WTC11 (cell line): ENCODE measurements at regions not wholly inside any gene's neighbourhood (a gene's known extent, or its start where the extent isn't known, plus 50 kb on each side); places are given as distances from the start of the nearest gene placed in this dataset.

Experiments
- ATAC-seq: fragments of 200-7000 bp; cut with Tn5 transposase; 2 replicates; pipeline ENCODE4 v1.10.0; 2021; ENCODE audit warnings: mild to moderate bottlenecking, moderate library complexity
- CTCF ChIA-PET: fragments of 300-600 bp; sonication (Branson Sonifier 250); formaldehyde crosslinking; loops from one replicate; lab custom pipeline; 2021; ENCODE audit warnings: antibody characterized with exemption; lab: Charles Lee
- POLR2A ChIA-PET: fragments of 350-600 bp; sonication (Branson Sonifier 250); formaldehyde crosslinking; loops from one replicate; lab custom pipeline; 2021; ENCODE audit warnings: antibody characterized with exemption; lab: Charles Lee
- DNase-seq: peaks from one replicate; pipeline ENCODE4 v3.0.0; 2021; ENCODE audit warnings: low spot score
- H3K27ac Mint-ChIP-seq: 2 replicates; pipeline ENCODE4 v1.8.0; 2021; ENCODE audit warnings: mixed read lengths
- H3K27me3 Mint-ChIP-seq: 2 replicates; pipeline ENCODE4 v1.8.0; 2021; ENCODE audit warnings: low read depth, mild to moderate bottlenecking, moderate library complexity, mixed read lengths
- H3K36me3 Mint-ChIP-seq: 2 replicates; pipeline ENCODE4 v1.8.0; 2021; ENCODE audit warnings: mixed read lengths
- H3K4me1 Mint-ChIP-seq: 2 replicates; pipeline ENCODE4 v1.8.0; 2022; ENCODE audit warnings: mixed read lengths
- H3K4me3 Mint-ChIP-seq: 2 replicates; pipeline ENCODE4 v1.8.0; 2021; ENCODE audit warnings: mild to moderate bottlenecking, moderate library complexity, mixed read lengths
- H3K9me3 Mint-ChIP-seq: 2 replicates; pipeline ENCODE4 v1.8.0; 2021; ENCODE audit warnings: mixed read lengths
- AFF4 ChIP-seq: sonication (generic); formaldehyde crosslinking; IDR thresholded peaks from 2 replicates; pipeline ENCODE4 v1.8.1; 2023; ENCODE audit warnings: mild to moderate bottlenecking, missing genetic modification reagents, borderline replicate concordance
- ARID4B ChIP-seq: sonication (generic); formaldehyde crosslinking; IDR thresholded peaks from 2 replicates; pipeline ENCODE4 v1.8.0; 2023; ENCODE audit warnings: missing genetic modification reagents, mild to moderate bottlenecking, borderline replicate concordance
- ATF1 ChIP-seq: sonication (generic); formaldehyde crosslinking; IDR thresholded peaks from 2 replicates; pipeline ENCODE4 v1.8.1; 2023; ENCODE audit warnings: mild to moderate bottlenecking, moderate library complexity, missing genetic modification reagents
- CDX4 ChIP-seq: fragments of 250-450 bp; sonication (Bioruptor Pico); IDR thresholded peaks from 2 replicates; pipeline ENCODE4 v1.9.0; 2021; ENCODE audit warnings: moderate library complexity, mild to moderate bottlenecking, inconsistent platforms, borderline replicate concordance
- CREB1 ChIP-seq: sonication (generic); formaldehyde crosslinking; IDR thresholded peaks from 2 replicates; pipeline ENCODE4 v1.8.0; 2023; ENCODE audit warnings: mild to moderate bottlenecking, missing genetic modification reagents
- CREM ChIP-seq: sonication (generic); formaldehyde crosslinking; IDR thresholded peaks from 2 replicates; pipeline ENCODE4 v1.8.1; 2022; ENCODE audit warnings: mild to moderate bottlenecking, missing genetic modification reagents, moderate library complexity
- FOXK1 ChIP-seq: sonication (generic); formaldehyde crosslinking; IDR thresholded peaks from 2 replicates; pipeline ENCODE4 v1.8.0; 2022; ENCODE audit warnings: mild to moderate bottlenecking, moderate library complexity, missing genetic modification reagents
- GRHL2 ChIP-seq: fragments of 250-450 bp; sonication (Bioruptor Pico); IDR thresholded peaks from 2 replicates; pipeline ENCODE4 v1.8.0; 2022; ENCODE audit warnings: mild to moderate bottlenecking, moderate library complexity; ENCODE audit not compliant: insufficient replicate concordance, severe bottlenecking
- IRF1 ChIP-seq: sonication (generic); formaldehyde crosslinking; IDR thresholded peaks from 2 replicates; pipeline ENCODE4 v1.8.0; 2023; ENCODE audit warnings: missing genetic modification reagents
- JAZF1 ChIP-seq: fragments of 250-450 bp; sonication (Bioruptor Pico); IDR thresholded peaks from 2 replicates; pipeline ENCODE4 v1.9.0; 2021; ENCODE audit warnings: moderate library complexity, mild to moderate bottlenecking, inconsistent platforms
- MXD4 ChIP-seq: fragments of 250-450 bp; sonication (Bioruptor Pico); IDR thresholded peaks from 2 replicates; pipeline ENCODE4 v1.8.0; 2021; ENCODE audit warnings: mild to moderate bottlenecking, moderate library complexity, borderline replicate concordance
- NFE2L1 ChIP-seq: sonication (generic); formaldehyde crosslinking; IDR thresholded peaks from 2 replicates; pipeline ENCODE4 v1.8.1; 2023; ENCODE audit warnings: missing genetic modification reagents
- TEAD1 ChIP-seq: sonication (generic); formaldehyde crosslinking; IDR thresholded peaks from 2 replicates; pipeline ENCODE4 v1.8.0; 2022; ENCODE audit warnings: mild to moderate bottlenecking, missing genetic modification reagents
- TEAD4 ChIP-seq: sonication (generic); formaldehyde crosslinking; IDR thresholded peaks from 2 replicates; pipeline ENCODE4 v1.8.0; 2022; ENCODE audit warnings: mild to moderate bottlenecking, missing genetic modification reagents
- USF1 ChIP-seq: sonication (generic); formaldehyde crosslinking; IDR thresholded peaks from 2 replicates; pipeline ENCODE4 v1.8.0; 2022; ENCODE audit warnings: mild to moderate bottlenecking, missing genetic modification reagents
- ZNF219 ChIP-seq: sonication (generic); formaldehyde crosslinking; IDR thresholded peaks from 2 replicates; pipeline ENCODE4 v1.8.0; 2023; ENCODE audit warnings: missing genetic modification reagents, mild to moderate bottlenecking, borderline replicate concordance

- no peak for DNase-seq
Measured at GRCh38 chr5:29387384-29387783, 1806.1 kb upstream of the CDH6 start.

More at GRCh38 chr5:29387384-29387783, 1806.1 kb upstream of the CDH6 start:
- 0 out of 2 replicates have a peak, but pooled peaks cover 4% of the 10 kb centered on the region for H3K4me1 Mint-ChIP-seq
- ChIA-PET POLR2A (no interaction called here), CTCF (no interaction called here)
- ATAC-seq, result no peak
- H3K27me3 Mint-ChIP-seq, result no peaks in the 10 kb centered on the region
- peaks cover 31% of the 10 kb centered on the region for H3K9me3 Mint-ChIP-seq
- H3K36me3 Mint-ChIP-seq, result peaks cover 3% of the 10 kb centered on the region
- no peak overlapping the region for H3K27ac Mint-ChIP-seq
- no peak overlapping the region for H3K4me3 Mint-ChIP-seq
- TF ChIP-seq JAZF1 (CRISPR knock-in tag), result no peak
- TF ChIP-seq USF1 (CRISPR knock-in tag), result no peak
- no peak for TF ChIP-seq ARID4B (CRISPR knock-in tag)
- TF ChIP-seq ATF1 (CRISPR knock-in tag), result no peak
- no peak for TF ChIP-seq TEAD4 (CRISPR knock-in tag)
- TF ChIP-seq CREM (CRISPR knock-in tag), result no peak
- TF ChIP-seq MXD4 (CRISPR knock-in tag), result no peak
- TF ChIP-seq AFF4, result no peak
- no peak for TF ChIP-seq FOXK1 (CRISPR knock-in tag)
- no peak for TF ChIP-seq GRHL2 (CRISPR knock-in tag)
- no peak for TF ChIP-seq TEAD1 (CRISPR knock-in tag)
- no peak for TF ChIP-seq ZNF219
- no peak for TF ChIP-seq IRF1 (CRISPR knock-in tag)
- TF ChIP-seq CDX4 (CRISPR knock-in tag), result no peak
- TF ChIP-seq CREB1 (CRISPR knock-in tag), result no peak
- no peak for TF ChIP-seq NFE2L1 (CRISPR knock-in tag)
